NB4 (cell line): ENCODE measurements at regions not wholly inside any gene's neighbourhood (a gene's known extent, or its start where the extent isn't known, plus 50 kb on each side); places are given as distances from the start of the nearest gene placed in this dataset.

Experiments
- DNase-seq: peaks from one replicate; pipeline ENCODE4 v3.0.0; 2010; ENCODE audit warnings: low read depth
- H3K4me3 ChIP-seq: one replicate; pipeline ENCODE4 v1.5.1; 2011; ENCODE audit warnings: mild to moderate bottlenecking, low read depth, low read length, moderate library complexity
- MYC ChIP-seq: IDR thresholded peaks from 2 replicates; pipeline ENCODE4 v1.6.1; 2011; ENCODE audit warnings: low read depth, low read length
- POLR2A ChIP-seq: IDR thresholded peaks from 2 replicates; pipeline ENCODE4 v1.6.1; 2011; ENCODE audit warnings: mild to moderate bottlenecking; ENCODE audit not compliant: insufficient read length; ENCODE audit errors: extremely low read depth
- TF ChIP-seq, protein P1 (sequence below): IDR thresholded peaks from one replicate; pipeline ENCODE4 v1.5.1; 2012; ENCODE audit warnings: low read depth, low read length
- TF ChIP-seq, protein P2 (sequence below): IDR thresholded peaks from 2 replicates; pipeline ENCODE4 v1.6.1; 2011; ENCODE audit warnings: low read depth, low read length

DNA sequence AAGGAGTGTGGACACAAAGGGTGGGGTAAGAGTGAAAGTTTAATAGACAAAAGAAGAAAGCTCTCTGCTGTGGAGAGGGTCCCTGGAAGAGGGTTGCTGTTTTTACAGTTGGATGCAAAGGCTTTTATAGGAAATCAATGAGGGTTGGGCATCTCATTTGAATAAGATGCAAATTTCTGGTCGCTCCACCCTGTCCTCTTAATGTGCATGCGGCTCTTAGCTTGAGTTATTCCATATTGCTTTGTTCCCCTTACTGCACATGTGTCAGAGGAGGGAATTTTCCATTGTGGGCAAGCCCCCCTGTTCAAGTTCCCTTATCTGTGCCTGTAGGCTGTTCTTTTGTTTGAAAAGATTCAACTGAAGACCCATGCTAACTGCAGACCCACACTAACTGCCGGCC lies 326.5 kb downstream of the BCL11A start:
- TF ChIP-seq, protein P1, sequence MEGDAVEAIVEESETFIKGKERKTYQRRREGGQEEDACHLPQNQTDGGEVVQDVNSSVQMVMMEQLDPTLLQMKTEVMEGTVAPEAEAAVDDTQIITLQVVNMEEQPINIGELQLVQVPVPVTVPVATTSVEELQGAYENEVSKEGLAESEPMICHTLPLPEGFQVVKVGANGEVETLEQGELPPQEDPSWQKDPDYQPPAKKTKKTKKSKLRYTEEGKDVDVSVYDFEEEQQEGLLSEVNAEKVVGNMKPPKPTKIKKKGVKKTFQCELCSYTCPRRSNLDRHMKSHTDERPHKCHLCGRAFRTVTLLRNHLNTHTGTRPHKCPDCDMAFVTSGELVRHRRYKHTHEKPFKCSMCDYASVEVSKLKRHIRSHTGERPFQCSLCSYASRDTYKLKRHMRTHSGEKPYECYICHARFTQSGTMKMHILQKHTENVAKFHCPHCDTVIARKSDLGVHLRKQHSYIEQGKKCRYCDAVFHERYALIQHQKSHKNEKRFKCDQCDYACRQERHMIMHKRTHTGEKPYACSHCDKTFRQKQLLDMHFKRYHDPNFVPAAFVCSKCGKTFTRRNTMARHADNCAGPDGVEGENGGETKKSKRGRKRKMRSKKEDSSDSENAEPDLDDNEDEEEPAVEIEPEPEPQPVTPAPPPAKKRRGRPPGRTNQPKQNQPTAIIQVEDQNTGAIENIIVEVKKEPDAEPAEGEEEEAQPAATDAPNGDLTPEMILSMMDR = no peak
- TF ChIP-seq POLR2A = no peak
- TF ChIP-seq MYC = no peak
- TF ChIP-seq, protein P2, sequence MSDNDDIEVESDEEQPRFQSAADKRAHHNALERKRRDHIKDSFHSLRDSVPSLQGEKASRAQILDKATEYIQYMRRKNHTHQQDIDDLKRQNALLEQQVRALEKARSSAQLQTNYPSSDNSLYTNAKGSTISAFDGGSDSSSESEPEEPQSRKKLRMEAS = no peak
- no peak for DNase-seq
- H3K4me3 ChIP-seq = no peak overlapping the region

DNA sequence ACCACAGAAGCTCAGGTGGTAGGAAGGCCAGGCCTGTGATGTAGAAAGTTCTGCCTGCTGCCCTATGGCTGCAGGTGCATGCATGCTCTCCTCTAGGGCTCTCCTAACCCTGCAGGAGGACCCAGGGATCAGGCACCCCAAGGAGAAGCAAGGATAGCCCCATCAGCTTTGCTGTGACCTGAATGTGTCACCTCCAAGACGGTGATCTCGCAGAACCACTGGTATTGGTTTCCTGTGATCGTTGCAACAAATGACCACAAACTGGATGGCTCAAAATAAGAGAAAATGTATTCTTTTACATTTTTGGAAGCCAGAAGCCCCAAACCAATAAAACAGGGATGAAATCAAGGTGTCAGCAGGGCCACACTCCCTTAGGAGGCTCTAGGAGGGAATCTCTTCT lies 327.3 kb downstream of the BCL11A start:
- no peak overlapping the region for H3K4me3 ChIP-seq
- TF ChIP-seq, protein P2 = no peak
- TF ChIP-seq MYC = no peak
- TF ChIP-seq, protein P1 = no peak
- no peak for DNase-seq

DNA sequence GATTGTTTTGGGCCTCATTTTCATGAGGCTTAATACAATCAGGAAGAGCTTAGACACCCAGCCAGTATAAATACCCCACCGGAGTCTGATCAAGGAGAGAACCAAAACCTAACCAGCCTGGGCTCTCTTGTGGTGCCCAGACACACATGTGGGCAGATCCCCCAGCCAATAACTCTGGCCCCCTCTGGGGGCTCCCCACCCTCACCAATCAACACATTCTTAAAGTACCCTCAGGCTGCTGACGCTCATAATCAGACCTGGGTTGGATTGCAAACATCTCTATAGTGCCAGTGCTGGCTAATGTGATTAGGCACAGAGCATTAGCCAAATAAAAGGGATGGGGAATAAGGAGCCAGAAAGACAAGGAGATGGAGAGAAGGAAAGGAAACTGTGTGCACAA lies 329.6 kb downstream of the BCL11A start:
- TF ChIP-seq POLR2A (no peak), MYC (no peak)
- TF ChIP-seq, protein P1 = no peak
- TF ChIP-seq, protein P2 = no peak
- DNase-seq = no peak
- no peak overlapping the region for H3K4me3 ChIP-seq

DNA sequence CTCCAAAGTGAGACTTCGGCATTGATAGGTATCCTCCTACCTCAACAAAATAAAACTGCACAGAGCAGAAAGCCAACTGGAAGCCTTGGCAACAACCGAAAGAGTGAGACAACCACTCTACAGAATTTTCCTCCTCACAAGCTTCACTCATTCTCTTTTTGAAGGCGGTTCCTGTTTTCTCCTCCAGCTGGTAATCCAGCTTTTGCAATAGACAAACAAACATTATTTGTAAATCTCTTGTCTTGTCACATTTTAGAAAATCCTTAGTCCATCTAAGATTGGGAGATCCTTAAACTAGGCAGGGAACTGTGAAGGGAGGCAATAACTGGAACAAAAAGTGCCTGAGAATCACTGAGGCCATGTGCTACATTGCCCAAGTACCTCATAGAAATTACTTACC lies 332.4 kb downstream of the BCL11A start:
- TF ChIP-seq, protein P1 = no peak
- TF ChIP-seq MYC (no peak), POLR2A (no peak)
- TF ChIP-seq, protein P2 = no peak
- DNase-seq = no peak
- H3K4me3 ChIP-seq = no peak overlapping the region

DNA sequence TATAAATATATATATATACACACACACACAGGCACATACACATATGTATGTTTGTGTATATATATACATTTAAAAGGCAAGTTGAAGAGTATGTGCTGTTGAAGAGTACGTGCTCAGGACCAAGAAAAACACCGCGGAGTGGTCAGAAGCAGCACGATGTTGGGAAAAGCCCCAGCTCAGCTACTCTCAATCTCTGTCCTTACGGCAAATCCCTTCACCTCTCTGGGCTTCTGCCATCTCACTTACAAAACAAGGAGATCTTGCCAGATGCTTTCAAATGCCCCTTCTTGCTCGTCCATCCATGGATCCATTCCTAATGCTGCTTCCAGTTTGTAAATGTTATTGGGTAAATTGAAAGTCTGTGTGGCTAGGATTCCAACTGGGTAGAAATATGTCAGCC lies 333.9 kb downstream of the BCL11A start:
- no peak for DNase-seq
- TF ChIP-seq MYC (no peak), POLR2A (no peak)
- TF ChIP-seq, protein P2 = no peak
- TF ChIP-seq, protein P1 = no peak
- no peak overlapping the region for H3K4me3 ChIP-seq
